Spleen (tissue), 7 donors: ENCODE measurements at regions not wholly inside any gene's neighbourhood (a gene's known extent, or its start where the extent isn't known, plus 50 kb on each side); places are given as distances from the start of the nearest gene placed in this dataset.
A peak's percentile ranks its signal among the peaks of the same experiment; 100 is the strongest.

Experiments used
- POLR2A ChIP-seq, 3 donors: fragments of 450-650 bp; IDR thresholded peaks; one replicate each; pipeline ENCODE4 v1.5.1; 2017; ENCODE audit warnings: antibody characterized with exemption in 3 of 3, mild to moderate bottlenecking in 1 of 3
- TF ChIP-seq, protein P1 (sequence below), 11 experiments: fragments of 200-600 bp in 7 of 11; fragments of 450-650 bp in 4 of 11; sonication (generic) in 4 of 11; IDR thresholded peaks in 8 of 11; conservative IDR thresholded peaks in 3 of 11; 1 replicate in 7 of 11; 2 replicates in 4 of 11; pipeline versions ENCODE4 v1.4.0 to v1.8.0; 2016 to 2021; ENCODE audit warnings: antibody characterized with exemption in 11 of 11, inconsistent platforms in 4 of 11, mild to moderate bottlenecking in 1 of 11
- donor health status: DM: no; HTN: no; CAD: no; lungs with moderate emphysema.
- donor health status: DM: no; HTN: no; CAD: no.
- donor health status: DM: no; HTN: no; CAD: no.

DNA sequence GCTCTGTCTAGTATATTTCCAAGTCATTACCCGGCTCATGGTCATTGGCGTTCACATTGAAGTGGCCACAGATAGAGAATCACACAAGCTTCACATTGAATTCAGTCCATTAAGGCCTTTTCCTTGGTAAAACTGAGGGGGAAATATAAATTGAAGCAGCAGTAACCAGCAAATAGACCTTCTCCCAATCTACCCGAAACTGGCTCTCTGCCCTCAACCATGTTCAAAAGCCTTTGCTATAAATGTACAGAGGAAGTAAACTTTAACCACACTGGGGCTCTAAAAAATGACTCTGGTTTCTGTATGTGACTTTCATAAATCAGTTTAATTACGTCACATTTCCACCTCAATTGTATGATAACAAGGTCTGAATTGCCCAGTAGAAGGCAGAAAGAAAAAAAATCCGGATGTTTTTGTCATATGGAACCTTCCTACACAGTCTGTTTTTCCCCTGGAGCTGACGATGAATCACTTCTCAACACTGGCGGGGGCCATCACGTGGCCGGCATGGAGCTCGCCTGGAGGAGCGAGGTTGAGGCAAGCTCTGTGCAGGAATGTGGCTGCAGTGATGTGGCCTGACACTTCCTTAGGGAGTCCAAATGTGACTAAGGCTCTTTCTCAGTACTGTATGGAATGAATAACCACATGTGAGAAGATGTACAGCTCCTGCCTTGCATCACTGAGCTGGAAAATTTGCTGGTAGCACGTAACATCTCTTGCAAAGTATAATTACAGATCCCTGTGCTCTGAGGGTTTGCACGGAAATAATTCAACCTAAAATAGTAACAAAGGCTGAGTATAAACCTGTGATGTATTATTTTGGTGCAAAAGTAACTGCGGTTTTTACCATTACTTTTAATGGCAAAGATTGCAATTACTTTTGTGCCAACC lies 58.6 kb upstream of the SNX9 start:
- TF ChIP-seq, protein P1, sequence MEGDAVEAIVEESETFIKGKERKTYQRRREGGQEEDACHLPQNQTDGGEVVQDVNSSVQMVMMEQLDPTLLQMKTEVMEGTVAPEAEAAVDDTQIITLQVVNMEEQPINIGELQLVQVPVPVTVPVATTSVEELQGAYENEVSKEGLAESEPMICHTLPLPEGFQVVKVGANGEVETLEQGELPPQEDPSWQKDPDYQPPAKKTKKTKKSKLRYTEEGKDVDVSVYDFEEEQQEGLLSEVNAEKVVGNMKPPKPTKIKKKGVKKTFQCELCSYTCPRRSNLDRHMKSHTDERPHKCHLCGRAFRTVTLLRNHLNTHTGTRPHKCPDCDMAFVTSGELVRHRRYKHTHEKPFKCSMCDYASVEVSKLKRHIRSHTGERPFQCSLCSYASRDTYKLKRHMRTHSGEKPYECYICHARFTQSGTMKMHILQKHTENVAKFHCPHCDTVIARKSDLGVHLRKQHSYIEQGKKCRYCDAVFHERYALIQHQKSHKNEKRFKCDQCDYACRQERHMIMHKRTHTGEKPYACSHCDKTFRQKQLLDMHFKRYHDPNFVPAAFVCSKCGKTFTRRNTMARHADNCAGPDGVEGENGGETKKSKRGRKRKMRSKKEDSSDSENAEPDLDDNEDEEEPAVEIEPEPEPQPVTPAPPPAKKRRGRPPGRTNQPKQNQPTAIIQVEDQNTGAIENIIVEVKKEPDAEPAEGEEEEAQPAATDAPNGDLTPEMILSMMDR (IDR thresholded peaks at IDR 0.05 in 8 of 11, conservative IDR thresholded peaks at IDR 0.05 in 3 of 11): no peak
- peak in 1 of 3 donors; percentile 44 for TF ChIP-seq POLR2A (IDR thresholded peaks at IDR 0.05)
